T-helper 2 cell treated with Interferon-gamma antibody and Interleukin-4, amounts not matched to agents 5 μg/mL and 100 μg/mL, for 36 hours (primary cell): ENCODE measurements at regions not wholly inside any gene's neighbourhood (a gene's known extent, or its start where the extent isn't known, plus 50 kb on each side); places are given as distances from the start of the nearest gene placed in this dataset.
"Not testable (repeated sequence)": the region's sequence is repeated elsewhere in the genome, so short reads cannot be mapped to it uniquely, and the experiment has no call there.

Experiments
- DNase-seq: peaks from one replicate; pipeline ENCODE4 v3.0.0; 2021; ENCODE audit warnings: low spot score
- H3K27ac Mint-ChIP-seq: one replicate; pipeline ENCODE4 v1.8.0; 2021; ENCODE audit warnings: mild to moderate bottlenecking, mixed read lengths
- H3K27me3 Mint-ChIP-seq: one replicate; pipeline ENCODE4 v1.8.0; 2021; ENCODE audit warnings: low read depth, mixed read lengths
- H3K36me3 Mint-ChIP-seq: one replicate; pipeline ENCODE4 v1.8.0; 2021; ENCODE audit warnings: low read depth, mixed read lengths
- H3K4me1 Mint-ChIP-seq: one replicate; pipeline ENCODE4 v1.8.0; 2021; ENCODE audit warnings: low read depth, mixed read lengths
- H3K4me3 Mint-ChIP-seq: one replicate; pipeline ENCODE4 v1.8.0; 2022; ENCODE audit warnings: mild to moderate bottlenecking, moderate library complexity, mixed read lengths
- H3K9me3 Mint-ChIP-seq: one replicate; pipeline ENCODE4 v1.8.0; 2021; ENCODE audit warnings: mixed read lengths

DNA sequence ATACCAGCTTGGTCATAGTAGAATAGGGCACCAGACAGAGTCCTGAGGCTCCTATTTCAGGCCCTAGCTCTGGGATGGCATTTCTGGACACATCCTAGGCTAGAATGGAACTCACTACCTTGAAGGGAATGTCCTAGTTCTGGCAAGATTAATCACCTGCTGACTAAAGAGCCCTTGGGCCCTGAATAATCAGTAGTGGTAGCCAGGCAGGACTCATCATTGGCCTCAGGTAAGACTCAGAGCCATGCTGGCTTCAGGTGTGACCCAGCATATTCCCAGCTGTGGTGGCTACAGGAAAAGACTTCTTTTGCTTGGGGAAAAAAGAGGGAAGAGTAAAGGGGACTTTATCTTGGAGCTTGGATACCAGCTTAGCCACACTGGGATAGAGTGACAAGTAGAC lies 131.0 kb upstream of the SRD5A2 start:
- H3K9me3 Mint-ChIP-seq = no peaks in the 10 kb centered on the region
- H3K36me3 Mint-ChIP-seq = no peaks in the 10 kb centered on the region
- H3K27me3 Mint-ChIP-seq = peaks cover 2% of the 10 kb centered on the region
- H3K4me1 Mint-ChIP-seq = no peaks in the 10 kb centered on the region
- no peak overlapping the region for H3K27ac Mint-ChIP-seq
- H3K4me3 Mint-ChIP-seq = no peak overlapping the region
- DNase-seq = no peak

GRCh38 chr2:31710121-31710520 lies 129.4 kb upstream of the SRD5A2 start:
- Mint-ChIP-seq H3K4me1 (no peaks in the 10 kb centered on the region), H3K27ac (no peak overlapping the region), H3K9me3 (no peaks in the 10 kb centered on the region), H3K4me3 (no peak overlapping the region), H3K36me3 (no peaks in the 10 kb centered on the region), H3K27me3 (peaks cover 2% of the 10 kb centered on the region)
- no peak for DNase-seq

DNA sequence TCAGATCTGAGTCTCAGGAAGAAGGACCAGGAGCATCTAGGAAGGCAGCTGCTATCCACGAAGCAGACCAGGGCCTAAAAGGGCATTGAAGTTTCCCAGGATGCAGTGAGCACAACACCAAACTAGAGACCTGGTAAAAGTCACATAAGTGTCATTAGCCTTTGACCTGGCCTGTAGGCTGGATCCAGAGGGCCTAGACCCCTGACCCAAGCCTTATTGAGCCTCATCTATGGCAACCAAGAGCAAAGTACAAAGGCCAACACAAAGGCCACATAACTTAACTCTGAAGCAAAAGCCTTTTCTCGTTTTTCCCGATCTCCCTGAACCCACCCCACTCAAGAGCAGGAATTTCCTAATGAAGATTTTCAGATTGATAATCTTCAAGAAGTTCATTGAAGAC lies 127.3 kb upstream of the SRD5A2 start:
- no peak for DNase-seq
- no peak overlapping the region for H3K27ac Mint-ChIP-seq
- no peaks in the 10 kb centered on the region for H3K9me3 Mint-ChIP-seq
- H3K27me3 Mint-ChIP-seq = no peaks in the 10 kb centered on the region
- H3K4me3 Mint-ChIP-seq = no peak overlapping the region
- H3K36me3 Mint-ChIP-seq = no peaks in the 10 kb centered on the region
- H3K4me1 Mint-ChIP-seq = no peaks in the 10 kb centered on the region

DNA sequence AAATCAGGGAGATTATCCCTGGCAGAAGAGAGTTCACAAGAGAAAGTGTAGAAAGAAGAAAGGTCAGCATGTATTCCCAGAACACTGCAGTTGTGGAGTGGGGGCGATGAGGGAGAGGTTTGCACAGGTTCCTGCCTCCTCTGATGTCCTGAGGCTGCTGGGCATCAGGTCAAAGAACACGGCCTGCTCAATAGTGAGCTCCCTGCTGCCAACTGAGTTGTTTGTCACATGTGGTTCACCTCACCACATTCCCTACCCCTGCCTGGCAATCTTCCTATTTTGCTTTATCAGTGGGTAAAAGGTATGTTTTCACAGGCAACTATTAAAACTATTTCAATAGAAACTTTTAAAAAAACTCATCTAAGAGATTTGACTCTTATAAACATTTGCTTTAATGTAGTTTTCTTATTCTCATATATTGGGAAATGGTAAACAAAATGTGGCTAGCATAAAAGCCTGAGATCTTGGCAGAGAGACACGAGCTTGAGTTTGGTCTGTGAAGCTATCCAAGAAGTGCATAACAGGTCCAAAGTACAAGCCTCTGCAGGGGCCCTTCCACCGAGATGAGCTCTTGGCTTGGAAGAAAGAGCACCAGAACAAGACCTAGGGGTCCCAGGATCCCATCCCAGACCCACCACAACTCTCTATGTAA lies 123.9 kb upstream of the SRD5A2 start:
- H3K27me3 Mint-ChIP-seq = no peaks in the 10 kb centered on the region
- H3K4me3 Mint-ChIP-seq = no peak overlapping the region
- DNase-seq = no peak
- H3K36me3 Mint-ChIP-seq = no peaks in the 10 kb centered on the region
- H3K4me1 Mint-ChIP-seq = no peaks in the 10 kb centered on the region
- H3K9me3 Mint-ChIP-seq = no peaks in the 10 kb centered on the region
- no peak overlapping the region for H3K27ac Mint-ChIP-seq

GRCh38 chr2:31703253-31703652 lies 122.5 kb upstream of the SRD5A2 start:
- no peak for DNase-seq
- H3K9me3 Mint-ChIP-seq = peaks cover 11% of the 10 kb centered on the region
- H3K36me3 Mint-ChIP-seq = no peaks in the 10 kb centered on the region
- no peaks in the 10 kb centered on the region for H3K27me3 Mint-ChIP-seq
- no peak overlapping the region for H3K4me3 Mint-ChIP-seq
- H3K4me1 Mint-ChIP-seq = no peaks in the 10 kb centered on the region
- H3K27ac Mint-ChIP-seq = no peak overlapping the region

GRCh38 chr2:31698722-31699121 lies 118.0 kb upstream of the SRD5A2 start:
- DNase-seq = no peak

DNA sequence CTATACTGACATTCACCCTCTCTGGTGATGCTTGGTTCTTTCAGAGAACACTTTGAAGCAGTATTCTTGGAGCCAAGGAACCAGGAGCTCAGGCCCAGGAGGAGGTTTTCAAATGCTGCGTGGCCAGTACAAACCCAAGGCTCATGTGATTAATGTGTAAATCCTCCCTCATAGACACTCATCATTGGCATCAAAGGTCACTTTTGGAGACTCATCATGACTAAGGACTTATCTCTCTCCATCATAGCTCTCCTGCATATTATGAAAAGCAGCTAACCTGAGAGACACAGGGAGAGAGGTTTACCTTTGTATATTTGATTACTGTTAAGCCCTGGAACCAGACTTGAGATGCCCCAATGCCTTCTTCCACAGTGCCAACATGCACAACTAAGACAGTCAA lies 115.3 kb upstream of the SRD5A2 start:
- DNase-seq = no peak
- Mint-ChIP-seq H3K27ac (no peak overlapping the region), H3K4me1 (no peaks in the 10 kb centered on the region), H3K4me3 (no peak overlapping the region), H3K27me3 (no peaks in the 10 kb centered on the region), H3K9me3 (peaks cover 58% of the 10 kb centered on the region), H3K36me3 (peaks cover 3% of the 10 kb centered on the region)

More at GRCh38 chr2:31698722-31699121, 118.0 kb upstream of the SRD5A2 start:
- Mint-ChIP-seq H3K36me3 (peaks cover 3% of the 10 kb centered on the region), H3K9me3 (peaks cover 45% of the 10 kb centered on the region), H3K4me3 (no peak overlapping the region), H3K27me3 (no peaks in the 10 kb centered on the region), H3K4me1 (no peaks in the 10 kb centered on the region), H3K27ac (no peak overlapping the region)

- H3K27me3 Mint-ChIP-seq = no peaks in the 10 kb centered on the region
- H3K9me3 Mint-ChIP-seq = peaks cover 59% of the 10 kb centered on the region
- H3K27ac Mint-ChIP-seq = no peak overlapping the region
- peaks cover 3% of the 10 kb centered on the region for H3K36me3 Mint-ChIP-seq
- H3K4me3 Mint-ChIP-seq = no peak overlapping the region
- DNase-seq = no peak
- no peaks in the 10 kb centered on the region for H3K4me1 Mint-ChIP-seq
Observed at GRCh38 chr2:31694444-31694843, 113.7 kb upstream of the SRD5A2 start.

DNA sequence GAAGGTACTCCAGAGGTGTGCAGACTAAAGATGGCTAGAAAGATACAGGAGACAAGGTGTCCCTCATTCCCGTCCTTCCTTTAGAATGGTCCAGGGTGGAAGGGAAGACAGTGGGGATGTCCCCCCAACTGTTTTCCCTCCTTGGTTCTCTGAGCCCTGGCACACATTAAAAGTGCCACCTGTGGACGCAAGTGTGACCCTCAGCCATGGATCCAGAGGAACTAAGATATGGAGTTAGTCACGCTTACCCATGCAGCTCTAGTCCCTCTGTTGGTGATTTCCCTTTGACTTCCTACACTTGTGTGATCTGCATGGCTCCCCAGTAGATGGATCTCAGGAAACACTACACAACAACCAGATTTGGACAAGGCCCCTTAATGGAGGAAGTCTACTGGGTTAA lies 113.1 kb upstream of the SRD5A2 start:
- peaks cover 3% of the 10 kb centered on the region for H3K36me3 Mint-ChIP-seq
- no peak overlapping the region for H3K4me3 Mint-ChIP-seq
- DNase-seq = no peak
- H3K9me3 Mint-ChIP-seq = peaks cover 61% of the 10 kb centered on the region
- no peak overlapping the region for H3K27ac Mint-ChIP-seq
- no peaks in the 10 kb centered on the region for H3K27me3 Mint-ChIP-seq
- H3K4me1 Mint-ChIP-seq = no peaks in the 10 kb centered on the region

DNA sequence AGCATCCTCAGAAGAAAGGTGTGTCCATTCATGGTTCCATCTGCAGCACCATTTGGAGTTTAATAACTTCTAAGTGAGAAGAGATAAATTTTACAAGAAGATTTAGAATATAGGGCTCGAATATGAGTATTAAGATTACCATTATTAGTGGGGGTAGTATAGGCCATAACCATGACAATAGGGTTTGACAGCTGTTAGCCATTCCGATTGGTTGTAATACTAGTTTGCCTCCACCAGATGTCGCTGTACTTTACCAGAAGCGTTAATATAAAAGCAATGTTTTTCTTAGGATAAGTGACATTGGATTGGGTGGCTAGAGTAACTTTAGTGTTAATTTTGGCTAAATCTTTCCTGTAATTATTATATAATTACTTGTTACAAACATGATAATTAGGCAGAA lies 107.5 kb upstream of the SRD5A2 start:
- Mint-ChIP-seq H3K4me3 (no peak overlapping the region), H3K9me3 (peaks cover 39% of the 10 kb centered on the region), H3K27ac (no peak overlapping the region), H3K27me3 (no peaks in the 10 kb centered on the region), H3K36me3 (no peaks in the 10 kb centered on the region), H3K4me1 (no peaks in the 10 kb centered on the region)
- no peak for DNase-seq

DNA sequence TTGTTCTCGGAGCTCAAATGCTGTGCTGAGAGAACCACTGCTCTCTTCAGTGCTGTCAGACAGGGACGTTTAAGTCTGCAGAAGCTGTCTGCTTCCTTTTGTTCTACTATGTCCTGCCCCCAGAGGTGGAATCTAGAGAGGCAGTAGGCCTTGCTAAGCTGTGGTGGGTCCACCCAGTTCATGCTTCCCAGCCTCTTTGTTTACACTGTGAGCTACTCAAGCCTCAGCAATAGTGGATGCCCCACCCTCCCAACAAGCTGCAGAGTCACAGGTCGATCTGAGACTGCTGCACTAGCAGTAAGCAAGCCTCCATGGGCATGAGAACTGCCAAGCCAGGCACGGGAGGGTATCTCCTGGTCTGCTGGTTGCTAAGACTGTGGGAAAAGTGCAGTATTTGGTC lies 102.8 kb upstream of the SRD5A2 start:
- not testable (repeated sequence) for DNase-seq, H3K4me1 Mint-ChIP-seq, H3K27ac Mint-ChIP-seq, H3K4me3 Mint-ChIP-seq, H3K36me3 Mint-ChIP-seq, H3K27me3 Mint-ChIP-seq
- H3K9me3 Mint-ChIP-seq = peaks cover 34% of the 10 kb centered on the region

DNA sequence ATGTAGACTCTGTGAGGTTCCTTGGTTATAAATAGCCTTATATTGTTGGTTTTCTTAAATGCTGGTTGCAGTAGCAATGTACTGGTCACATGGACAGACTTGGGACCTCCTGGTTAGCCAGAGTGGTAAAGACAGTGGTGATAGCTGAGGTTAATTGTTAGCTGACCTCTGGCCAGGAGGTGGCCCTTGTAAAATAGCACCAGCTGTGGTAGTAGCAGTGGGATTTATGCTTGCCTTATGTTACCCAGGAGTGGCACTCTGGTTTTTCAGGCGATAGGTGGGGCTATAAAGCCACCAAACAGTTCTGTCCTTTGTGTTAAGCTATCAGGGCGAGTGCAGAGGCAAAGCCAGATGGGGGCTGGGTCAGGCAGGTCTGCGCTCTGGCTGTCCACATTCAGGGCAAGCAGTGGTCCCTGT lies 94.8 kb upstream of the SRD5A2 start:
- Mint-ChIP-seq H3K9me3 (peaks cover 22% of the 10 kb centered on the region), H3K27ac (no peak overlapping the region), H3K36me3 (no peaks in the 10 kb centered on the region), H3K4me3 (no peak overlapping the region), H3K27me3 (no peaks in the 10 kb centered on the region), H3K4me1 (no peaks in the 10 kb centered on the region)
- DNase-seq = no peak

DNA sequence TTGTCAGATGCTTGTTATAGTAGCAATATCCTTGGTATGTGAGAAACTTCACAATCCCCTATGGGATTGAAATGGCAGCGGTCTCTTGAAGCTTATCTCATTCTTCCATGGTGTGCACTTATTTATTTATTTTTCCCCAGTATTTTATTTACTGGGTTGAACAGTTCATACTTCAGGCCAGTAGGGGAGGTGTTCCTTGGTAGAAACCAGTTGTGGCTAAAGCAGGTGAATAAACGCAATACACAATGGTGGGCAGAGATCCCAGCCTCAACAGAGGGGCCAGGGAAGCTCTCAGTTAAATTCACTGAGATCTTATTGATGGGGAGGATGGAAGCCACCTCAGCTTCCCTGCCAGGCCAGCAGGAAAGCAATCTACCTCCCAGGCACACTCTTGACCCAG lies 93.7 kb upstream of the SRD5A2 start:
- H3K36me3 Mint-ChIP-seq = no peaks in the 10 kb centered on the region
- no peak overlapping the region for H3K27ac Mint-ChIP-seq
- H3K9me3 Mint-ChIP-seq = peaks cover 27% of the 10 kb centered on the region
- no peak overlapping the region for H3K4me3 Mint-ChIP-seq
- no peaks in the 10 kb centered on the region for H3K27me3 Mint-ChIP-seq
- H3K4me1 Mint-ChIP-seq = no peaks in the 10 kb centered on the region
- DNase-seq = no peak

- no peaks in the 10 kb centered on the region for H3K4me1 Mint-ChIP-seq
- no peak for DNase-seq
- no peaks in the 10 kb centered on the region for H3K36me3 Mint-ChIP-seq
- H3K4me3 Mint-ChIP-seq = no peak overlapping the region
- H3K27me3 Mint-ChIP-seq = no peaks in the 10 kb centered on the region
- H3K9me3 Mint-ChIP-seq = peaks cover 7% of the 10 kb centered on the region
- no peak overlapping the region for H3K27ac Mint-ChIP-seq
Observed at GRCh38 chr2:31666878-31667277, 86.1 kb upstream of the SRD5A2 start.

- Mint-ChIP-seq H3K9me3 (peaks cover 7% of the 10 kb centered on the region), H3K27me3 (no peaks in the 10 kb centered on the region), H3K4me1 (no peaks in the 10 kb centered on the region), H3K4me3 (no peak overlapping the region), H3K27ac (no peak overlapping the region), H3K36me3 (no peaks in the 10 kb centered on the region)
- DNase-seq = no peak
Observed at GRCh38 chr2:31664949-31665724, 84.4 kb upstream of the SRD5A2 start.
